ENCODE measurements at regions not wholly inside any gene's neighbourhood (a gene's known extent, or its start where the extent isn't known, plus 50 kb on each side); places are given as distances from the start of the nearest gene placed in this dataset.

DNA sequence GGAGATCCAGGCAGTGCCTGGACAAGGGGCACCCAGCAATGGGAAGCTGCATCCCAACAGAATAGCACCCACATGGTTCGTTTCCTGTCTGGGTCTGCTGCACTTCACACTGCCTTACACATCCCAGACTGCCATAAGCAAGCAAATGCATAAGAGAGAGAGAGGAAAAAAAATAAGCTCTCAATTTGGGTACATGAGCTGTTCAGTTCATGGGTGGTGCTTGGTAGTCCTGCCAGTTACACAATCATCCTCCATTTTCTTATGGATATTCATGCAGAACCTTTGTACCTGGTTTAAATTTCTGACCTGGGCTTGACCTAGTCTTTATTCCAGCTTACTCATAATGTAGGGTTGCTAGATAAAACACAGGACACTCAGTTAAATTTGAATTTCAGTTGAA lies 733.6 kb downstream of the TNS3 start:
- H3K36me3 Mint-ChIP-seq (ENCODE audit: low read depth): no peaks in the 10 kb centered on the region
- intact Hi-C loops (cut with micrococcal nuclease): no loop called here
- H3K4me1 Mint-ChIP-seq (ENCODE audit: low read depth): no peaks in the 10 kb centered on the region

DNA sequence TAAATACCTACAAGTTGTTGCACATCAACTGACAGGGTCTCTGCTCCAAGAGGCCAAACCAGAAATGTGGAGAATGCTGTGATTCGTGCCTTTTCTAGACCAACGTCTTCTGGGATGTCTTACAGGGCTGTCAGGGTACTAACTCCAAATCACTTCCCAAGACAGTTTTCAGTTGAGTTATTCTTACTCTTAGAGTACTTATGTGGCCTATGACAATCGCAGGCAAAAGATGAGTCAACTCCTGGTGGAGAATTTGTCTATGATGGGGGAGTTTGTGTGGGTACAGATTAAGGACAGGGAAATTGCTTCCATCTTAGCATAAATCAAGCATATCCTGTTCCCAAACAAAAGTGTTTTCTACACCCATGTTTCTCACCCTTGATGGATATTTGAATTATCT lies 734.8 kb downstream of the TNS3 start:
- H3K9me3 Mint-ChIP-seq: peaks cover 5% of the 10 kb centered on the region
- CTCF ChIA-PET: no interaction called here
- DNase-seq: no peak

More for the DNA sequence above, 733.6 kb downstream of the TNS3 start:
- H3K9me3 Mint-ChIP-seq: peaks cover 7% of the 10 kb centered on the region
- H3K4me3 Mint-ChIP-seq: no peak overlapping the region
- no peak overlapping the region for H3K27ac Mint-ChIP-seq
- CTCF ChIA-PET: no interaction called here
- no peaks in the 10 kb centered on the region for H3K27me3 Mint-ChIP-seq (ENCODE audit: low read depth)
- no peak for DNase-seq

DNA sequence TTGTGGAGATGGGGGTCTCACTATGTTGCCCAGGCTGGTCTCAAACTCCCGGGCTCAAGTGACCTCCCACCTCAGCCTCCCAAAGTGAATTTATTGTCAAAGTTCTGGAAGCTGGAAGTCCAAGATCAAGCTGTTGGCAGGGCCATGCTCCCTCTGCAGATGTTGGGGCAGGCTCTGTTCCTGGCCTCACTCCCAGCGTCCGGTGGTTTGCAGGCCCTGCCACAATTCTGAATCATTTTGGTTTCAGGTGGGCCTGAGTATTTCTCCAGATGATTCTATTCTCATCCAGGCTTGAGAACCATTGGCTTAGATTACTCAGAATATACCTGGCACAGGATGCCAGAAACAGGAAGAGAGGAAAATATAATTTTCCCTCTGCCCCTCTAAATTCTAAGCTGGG lies 737.4 kb downstream of the TNS3 start:
- H3K27ac Mint-ChIP-seq: no peak overlapping the region
- no peaks in the 10 kb centered on the region for H3K4me1 Mint-ChIP-seq (ENCODE audit: low read depth)
- CTCF ChIA-PET: no interaction called here
- peaks cover 6% of the 10 kb centered on the region for H3K9me3 Mint-ChIP-seq
- no peak for DNase-seq
- no peak overlapping the region for H3K4me3 Mint-ChIP-seq
- no peaks in the 10 kb centered on the region for H3K27me3 Mint-ChIP-seq (ENCODE audit: low read depth)
- no peaks in the 10 kb centered on the region for H3K36me3 Mint-ChIP-seq (ENCODE audit: low read depth)
- intact Hi-C loops (cut with micrococcal nuclease): no loop called here

More for the DNA sequence above, 734.8 kb downstream of the TNS3 start:
- Mint-ChIP-seq H3K36me3 (ENCODE audit: low read depth) (no peaks in the 10 kb centered on the region), H3K27me3 (ENCODE audit: low read depth) (no peaks in the 10 kb centered on the region), H3K4me1 (ENCODE audit: low read depth) (no peaks in the 10 kb centered on the region), H3K27ac (no peak overlapping the region), H3K4me3 (no peak overlapping the region)
- intact Hi-C loops (cut with micrococcal nuclease): no loop called here

DNA sequence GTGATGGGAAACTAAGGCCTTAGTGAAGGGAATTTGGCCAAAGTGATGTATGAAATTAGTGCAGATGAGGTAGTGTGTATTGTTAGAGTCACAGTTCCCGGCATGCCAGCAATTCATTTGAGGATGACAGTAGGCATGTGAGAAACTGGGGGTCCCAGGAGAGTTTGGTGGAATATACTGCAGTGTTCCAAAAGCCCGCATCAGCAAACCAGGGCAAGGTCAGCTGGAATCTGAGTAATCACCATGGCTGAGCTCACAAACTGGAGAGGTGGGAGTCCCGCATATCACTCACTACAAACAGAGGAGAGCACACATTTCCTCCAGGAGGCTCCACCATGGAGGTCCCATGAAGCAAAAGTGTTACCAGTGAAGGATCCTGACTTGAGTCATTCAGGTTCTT lies 740.7 kb downstream of the TNS3 start:
- intact Hi-C loops (cut with micrococcal nuclease): no loop called here
- Mint-ChIP-seq H3K4me3 (no peak overlapping the region), H3K4me1 (ENCODE audit: low read depth) (no peaks in the 10 kb centered on the region), H3K9me3 (peaks cover 6% of the 10 kb centered on the region), H3K27me3 (ENCODE audit: low read depth) (no peaks in the 10 kb centered on the region), H3K27ac (no peak overlapping the region), H3K36me3 (ENCODE audit: low read depth) (no peaks in the 10 kb centered on the region)
- CTCF ChIA-PET: no interaction called here
- no peak for DNase-seq

DNA sequence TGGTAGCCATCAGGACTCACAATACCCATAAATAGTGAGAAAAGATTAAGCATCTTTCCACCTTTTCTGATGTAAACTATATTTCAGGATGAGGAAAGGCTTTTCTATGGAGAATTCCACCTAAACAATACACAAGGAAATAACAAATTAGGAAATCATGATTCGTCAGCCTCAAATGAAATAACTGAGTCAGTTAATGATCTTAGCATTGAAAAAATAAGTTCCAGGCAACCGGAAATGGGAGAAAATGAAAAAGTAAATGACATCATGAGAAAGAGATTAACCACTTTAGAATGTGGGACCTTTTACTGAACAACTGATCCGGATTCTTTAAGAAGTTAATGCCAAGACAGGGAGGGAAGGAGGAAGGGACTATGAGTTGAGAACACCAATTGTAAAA lies 742.3 kb downstream of the TNS3 start:
- H3K27ac Mint-ChIP-seq: no peak overlapping the region
- CTCF ChIA-PET: no interaction called here
- H3K4me3 Mint-ChIP-seq: no peak overlapping the region
- peaks cover 2% of the 10 kb centered on the region for H3K9me3 Mint-ChIP-seq
- H3K27me3 Mint-ChIP-seq (ENCODE audit: low read depth): no peaks in the 10 kb centered on the region
- H3K4me1 Mint-ChIP-seq (ENCODE audit: low read depth): no peaks in the 10 kb centered on the region
- no peak for DNase-seq
- intact Hi-C loops (cut with micrococcal nuclease): no loop called here
- no peaks in the 10 kb centered on the region for H3K36me3 Mint-ChIP-seq (ENCODE audit: low read depth)

DNA sequence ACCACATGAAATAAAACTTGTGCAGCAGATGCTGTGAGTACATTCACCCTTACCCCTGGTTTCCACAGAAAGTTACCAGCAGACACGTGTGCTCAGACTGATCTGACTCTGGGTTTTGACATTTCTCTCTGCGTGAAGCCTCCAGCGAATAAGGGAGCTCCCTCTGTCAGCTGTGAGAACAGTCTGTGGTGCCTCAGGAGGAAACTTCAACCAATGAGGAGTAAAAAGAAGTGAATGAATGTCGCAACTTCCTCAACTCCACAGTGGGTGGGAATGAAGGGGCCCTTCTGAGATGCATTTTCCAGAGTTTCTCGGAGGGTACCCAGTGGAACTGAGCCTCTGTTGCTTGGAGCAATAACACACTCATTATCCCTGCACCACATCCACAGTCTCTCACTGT lies 743.4 kb downstream of the TNS3 start:
- H3K27ac Mint-ChIP-seq: no peak overlapping the region
- no peaks in the 10 kb centered on the region for H3K36me3 Mint-ChIP-seq (ENCODE audit: low read depth)
- no peak for DNase-seq
- H3K4me3 Mint-ChIP-seq: no peak overlapping the region
- H3K9me3 Mint-ChIP-seq: peaks cover 2% of the 10 kb centered on the region
- intact Hi-C loops (cut with micrococcal nuclease): no loop called here
- H3K27me3 Mint-ChIP-seq (ENCODE audit: low read depth): no peaks in the 10 kb centered on the region
- CTCF ChIA-PET: no interaction called here
- H3K4me1 Mint-ChIP-seq (ENCODE audit: low read depth): no peaks in the 10 kb centered on the region

DNA sequence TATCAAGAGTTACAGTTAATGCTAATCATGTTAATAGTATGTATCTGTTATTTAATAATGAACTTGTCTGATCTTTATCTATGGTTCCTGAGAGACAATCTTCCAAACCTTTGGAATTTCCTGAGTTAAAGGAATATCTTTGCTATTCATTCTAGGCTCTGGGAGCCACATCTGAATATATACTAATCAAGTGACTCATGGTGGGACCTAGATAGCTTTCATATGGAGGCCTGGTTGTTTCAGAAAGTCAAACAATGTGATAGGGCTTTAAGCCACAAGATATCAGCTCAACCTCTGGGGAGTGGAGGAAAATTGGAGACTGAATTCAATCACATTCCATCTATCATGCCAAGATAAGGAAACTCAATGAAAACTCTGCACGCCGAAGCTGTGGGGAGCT lies 746.4 kb downstream of the TNS3 start:
- Mint-ChIP-seq H3K4me3 (no peak overlapping the region), H3K27me3 (ENCODE audit: low read depth) (no peaks in the 10 kb centered on the region), H3K27ac (no peak overlapping the region), H3K4me1 (ENCODE audit: low read depth) (no peaks in the 10 kb centered on the region), H3K36me3 (ENCODE audit: low read depth) (no peaks in the 10 kb centered on the region), H3K9me3 (no peaks in the 10 kb centered on the region)
- intact Hi-C loops (cut with micrococcal nuclease): no loop called here
- CTCF ChIA-PET: no interaction called here
- DNase-seq: no peak

DNA sequence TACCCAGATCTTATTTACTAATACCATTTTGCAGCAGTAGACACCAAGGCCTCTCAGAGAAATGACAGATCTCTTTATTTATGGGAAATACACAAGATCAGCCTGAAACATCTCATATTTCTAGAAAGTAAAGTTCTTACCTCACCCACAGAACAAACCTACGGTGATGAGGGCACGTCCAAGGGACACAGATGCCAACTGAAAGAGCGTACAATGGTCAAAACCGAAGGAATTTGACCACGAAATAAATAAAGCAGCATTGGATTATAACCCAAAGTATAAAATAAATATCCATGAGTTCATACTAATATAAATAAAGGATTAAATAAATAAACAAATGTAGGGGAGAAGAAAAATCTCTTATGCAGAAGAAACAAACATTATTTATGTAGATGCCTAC lies 747.0 kb downstream of the TNS3 start:
- no peaks in the 10 kb centered on the region for H3K9me3 Mint-ChIP-seq
- intact Hi-C loops (cut with micrococcal nuclease): no loop called here
- H3K27me3 Mint-ChIP-seq (ENCODE audit: low read depth): no peaks in the 10 kb centered on the region
- H3K27ac Mint-ChIP-seq: no peak overlapping the region
- H3K4me3 Mint-ChIP-seq: no peak overlapping the region
- no peak for DNase-seq
- no peaks in the 10 kb centered on the region for H3K36me3 Mint-ChIP-seq (ENCODE audit: low read depth)
- CTCF ChIA-PET: no interaction called here
- H3K4me1 Mint-ChIP-seq (ENCODE audit: low read depth): no peaks in the 10 kb centered on the region

DNA sequence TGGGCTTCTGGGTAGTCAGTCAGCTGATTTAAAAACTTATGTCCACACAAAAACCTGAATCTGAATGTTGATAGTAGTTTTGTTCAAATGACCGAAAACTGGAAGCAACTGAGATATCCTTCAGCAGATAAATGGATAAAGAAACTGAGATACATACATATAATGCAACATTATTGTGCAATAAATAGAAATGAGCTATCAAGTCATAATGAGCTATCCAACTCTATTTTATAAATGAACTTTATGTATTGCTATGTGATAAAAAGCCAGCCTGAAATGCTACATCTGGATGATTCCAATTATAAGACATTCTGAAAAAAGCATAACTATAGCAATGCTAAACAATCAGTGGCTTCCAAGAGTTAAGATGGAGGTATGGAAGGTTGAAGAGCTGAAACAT lies 748.7 kb downstream of the TNS3 start:
- no peak for DNase-seq
- H3K9me3 Mint-ChIP-seq: no peaks in the 10 kb centered on the region
- H3K27ac Mint-ChIP-seq: no peak overlapping the region
- CTCF ChIA-PET: no interaction called here
- H3K4me1 Mint-ChIP-seq (ENCODE audit: low read depth): no peaks in the 10 kb centered on the region
- no peaks in the 10 kb centered on the region for H3K27me3 Mint-ChIP-seq (ENCODE audit: low read depth)
- no peak overlapping the region for H3K4me3 Mint-ChIP-seq
- intact Hi-C loops (cut with micrococcal nuclease): no loop called here
- no peaks in the 10 kb centered on the region for H3K36me3 Mint-ChIP-seq (ENCODE audit: low read depth)

DNA sequence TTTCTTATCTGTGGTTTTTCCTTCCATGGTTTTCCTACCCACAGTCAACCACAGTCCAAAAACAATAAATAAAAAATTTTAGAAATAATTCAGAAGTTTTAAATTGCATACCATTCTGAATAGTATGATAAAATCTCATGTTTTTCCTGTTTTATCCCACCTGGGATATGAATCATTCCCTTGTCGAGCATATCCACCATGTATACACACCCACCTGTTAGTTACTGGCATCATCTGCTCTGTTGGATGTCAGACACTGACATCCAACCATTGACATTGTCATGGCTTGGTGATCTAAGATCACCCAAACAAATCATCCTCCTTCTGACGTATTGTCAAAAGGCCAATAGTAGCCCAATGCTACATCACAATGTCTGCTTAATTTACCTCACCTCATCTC lies 749.8 kb downstream of the TNS3 start:
- intact Hi-C loops (cut with micrococcal nuclease): no loop called here
- H3K9me3 Mint-ChIP-seq: peaks cover 3% of the 10 kb centered on the region
- no peaks in the 10 kb centered on the region for H3K4me1 Mint-ChIP-seq (ENCODE audit: low read depth)
- H3K27me3 Mint-ChIP-seq (ENCODE audit: low read depth): no peaks in the 10 kb centered on the region
- DNase-seq: no peak
- H3K27ac Mint-ChIP-seq: no peak overlapping the region
- CTCF ChIA-PET: no interaction called here
- H3K4me3 Mint-ChIP-seq: no peak overlapping the region
- H3K36me3 Mint-ChIP-seq (ENCODE audit: low read depth): no peaks in the 10 kb centered on the region

DNA sequence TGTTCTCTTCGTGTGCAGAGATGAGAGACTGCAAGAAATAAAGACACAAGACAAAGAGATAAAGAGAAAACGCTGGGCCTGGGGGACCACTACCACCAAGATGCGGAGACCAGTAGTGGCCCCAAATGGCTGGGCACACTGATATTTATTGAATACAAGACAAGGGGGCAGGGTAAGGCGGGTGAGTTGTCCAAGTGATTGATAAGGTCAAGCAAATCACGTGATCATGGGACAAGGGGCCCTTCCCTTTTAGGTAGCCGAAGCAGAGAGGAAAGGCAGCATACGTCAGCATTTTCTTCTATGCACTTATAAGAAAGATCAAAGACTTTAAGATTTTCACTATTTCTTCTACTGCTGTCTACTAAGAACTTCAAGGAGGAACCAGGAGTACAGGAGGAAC lies 762.1 kb downstream of the TNS3 start:
- Mint-ChIP-seq H3K27me3 (ENCODE audit: low read depth) (no peaks in the 10 kb centered on the region), H3K27ac (no peak overlapping the region), H3K4me1 (ENCODE audit: low read depth) (no peaks in the 10 kb centered on the region), H3K4me3 (no peak overlapping the region), H3K9me3 (peaks cover 10% of the 10 kb centered on the region), H3K36me3 (ENCODE audit: low read depth) (no peaks in the 10 kb centered on the region)
- CTCF ChIA-PET: no interaction called here
- DNase-seq: no peak
- intact Hi-C loops (cut with micrococcal nuclease): no loop called here

DNA sequence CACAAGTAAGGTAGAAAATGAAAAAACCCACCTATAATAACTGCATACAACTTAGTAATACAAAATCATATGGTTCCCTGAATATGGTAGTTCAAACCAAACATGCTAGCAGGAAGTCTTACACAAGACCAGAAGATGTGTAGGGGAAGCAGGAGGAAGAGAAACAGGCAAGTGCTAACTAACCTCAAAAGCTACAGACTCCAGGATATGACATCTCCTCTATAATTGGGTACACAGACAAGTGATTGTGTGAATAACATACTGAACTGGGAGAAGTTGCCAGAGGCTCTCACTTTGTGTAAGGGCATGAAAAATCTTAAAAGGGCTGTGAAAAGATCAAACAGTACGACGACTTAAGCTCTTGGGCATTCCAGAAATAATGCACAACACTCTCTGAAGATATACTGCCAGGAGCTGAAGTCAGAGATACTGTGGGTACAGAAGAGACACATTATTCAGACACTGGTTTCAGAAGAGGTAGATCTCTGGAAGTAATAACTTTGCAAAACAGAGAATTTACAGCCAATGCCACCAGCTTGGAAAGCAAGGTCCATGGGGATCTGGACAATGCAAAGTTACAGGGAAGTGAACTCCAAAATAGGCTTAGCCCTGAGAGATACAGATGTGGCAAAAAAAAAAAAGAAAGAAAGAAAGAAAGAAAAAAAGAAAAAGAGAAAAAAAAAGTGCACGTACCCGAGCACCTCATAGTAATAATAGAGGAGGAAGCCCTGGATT lies 767.2 kb downstream of the TNS3 start:
- Mint-ChIP-seq H3K27me3 (ENCODE audit: low read depth) (no peaks in the 10 kb centered on the region), H3K9me3 (peaks cover 2% of the 10 kb centered on the region), H3K27ac (no peak overlapping the region), H3K36me3 (ENCODE audit: low read depth) (no peaks in the 10 kb centered on the region), H3K4me3 (no peak overlapping the region), H3K4me1 (ENCODE audit: low read depth) (no peaks in the 10 kb centered on the region)
- intact Hi-C loops (cut with micrococcal nuclease): no loop called here
- DNase-seq: no peak
- CTCF ChIA-PET: interaction anchor here (0.5 kb wide), 1 partner anchor 351 kb away, joined by 4 read pairs; no protein-coding TSS in a partner anchor

DNA sequence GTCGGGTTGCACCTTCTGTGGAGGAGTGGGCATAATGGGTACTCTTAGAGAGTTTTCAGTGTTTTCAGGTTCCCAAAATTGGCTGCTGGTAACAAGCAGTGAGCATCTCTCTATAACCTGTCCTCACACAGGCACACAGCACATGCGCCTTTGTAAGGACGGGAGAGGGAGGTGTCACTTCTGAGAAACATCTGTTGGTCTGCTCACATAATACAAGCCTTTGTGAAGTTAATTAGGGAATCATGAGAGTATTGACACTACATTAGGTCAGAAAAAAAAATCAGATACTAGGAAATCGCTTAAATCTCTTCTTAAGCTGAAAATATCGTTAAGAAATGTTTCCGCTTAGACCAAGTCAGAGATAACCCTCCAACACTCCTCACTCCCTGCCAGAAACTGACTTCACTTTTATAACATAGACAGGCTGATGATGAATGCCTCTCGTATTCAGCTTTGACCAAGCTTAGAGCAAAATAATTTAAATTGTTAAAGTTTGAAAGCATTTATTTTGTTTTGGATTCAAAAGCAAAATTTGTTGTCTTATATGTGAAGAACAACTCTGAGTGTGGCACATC lies 769.7 kb downstream of the TNS3 start:
- Mint-ChIP-seq H3K4me3 (no peak overlapping the region), H3K9me3 (no peaks in the 10 kb centered on the region), H3K27me3 (ENCODE audit: low read depth) (no peaks in the 10 kb centered on the region), H3K36me3 (ENCODE audit: low read depth) (no peaks in the 10 kb centered on the region), H3K4me1 (ENCODE audit: low read depth) (no peaks in the 10 kb centered on the region), H3K27ac (no peak overlapping the region)
- CTCF ChIA-PET: no interaction called here
- intact Hi-C loops (cut with micrococcal nuclease): no loop called here
- DNase-seq: no peak

All from activated naive CD4-positive, alpha-beta T cell treated with anti-CD3 and anti-CD28 coated beads for 36 hours (primary cell).